H1 (cell line): ENCODE measurements at regions not wholly inside any gene's neighbourhood (a gene's known extent, or its start where the extent isn't known, plus 50 kb on each side); places are given as distances from the start of the nearest gene placed in this dataset.

Experiments
- CTCF ChIA-PET: fragments of 300-600 bp; sonication (Branson Sonifier 250); formaldehyde crosslinking; loops from one replicate; lab custom pipeline; 2021; ENCODE audit not compliant: partially characterized antibody; lab: Charles Lee
- POLR2A ChIA-PET: fragments of 300-600 bp; sonication (Branson Sonifier 250); formaldehyde crosslinking; loops from one replicate; lab custom pipeline; 2021; ENCODE audit warnings: inconsistent platforms; ENCODE audit not compliant: partially characterized antibody; lab: Charles Lee
- DNase-seq, 2 experiments: peaks; one replicate each; pipeline versions ENCODE4 v3.0.0 to v3.0.0-alpha.2; 2010 to 2022; ENCODE audit warnings: low spot score in 2 of 2, low read depth in 1 of 2, mixed read lengths in 1 of 2
- FAIRE-seq: peaks from 2 replicates; lab custom pipeline; 2011; peaks lifted over from hg19 to GRCh38; lab: Jason Lieb, UNC
- H2AFZ ChIP-seq: 2 replicates; pipeline ENCODE4 v1.8.1; 2012; ENCODE audit warnings: low read length, inconsistent platforms
- H2AK5ac ChIP-seq: 2 replicates; pipeline ENCODE4 v1.6.1; 2013; ENCODE audit warnings: low read depth, low read length
- H2BK120ac ChIP-seq: replicated peaks from 2 replicates; pipeline ENCODE3; 2013; ENCODE audit warnings: low read depth, low read length, inconsistent platforms
- H2BK12ac ChIP-seq: 2 replicates; pipeline ENCODE4 v1.6.1; 2013; ENCODE audit warnings: low read depth, low read length
- H2BK15ac ChIP-seq: 2 replicates; pipeline ENCODE4 v1.6.1; 2013; ENCODE audit warnings: low read length
- H2BK20ac ChIP-seq: 2 replicates; pipeline ENCODE4 v1.6.1; 2013; ENCODE audit warnings: low read length
- H2BK5ac ChIP-seq: 2 replicates; pipeline ENCODE4 v1.6.1; 2013; ENCODE audit warnings: low read depth, low read length
- H3K14ac ChIP-seq: 2 replicates; pipeline ENCODE4 v1.6.1; 2013; ENCODE audit warnings: inconsistent platforms; ENCODE audit not compliant: insufficient read length
- H3K18ac ChIP-seq: 2 replicates; pipeline ENCODE4 v1.6.1; 2013; ENCODE audit warnings: low read length; ENCODE audit errors: extremely low read depth
- H3K23ac ChIP-seq: 2 replicates; pipeline ENCODE4 v1.6.1; 2013; ENCODE audit warnings: inconsistent platforms; ENCODE audit not compliant: insufficient read length
- H3K23me2 ChIP-seq: 2 replicates; pipeline ENCODE4 v1.6.1; 2013; ENCODE audit warnings: low read depth, low read length
- H3K27ac ChIP-seq: 2 replicates; pipeline ENCODE4 v1.6.1; 2011; ENCODE audit warnings: low read depth, low read length, inconsistent platforms
- H3K27me3 ChIP-seq, 4 experiments: replicated peaks in 1 of 4; 1 replicate in 1 of 4; 2 replicates in 3 of 4; pipeline versions ENCODE4 v1.6.1 to v1.8.1; 2011 to 2013; ENCODE audit warnings: low read length in 3 of 4, mild to moderate bottlenecking in 3 of 4, inconsistent platforms in 2 of 4, mixed read lengths in 2 of 4, moderate library complexity in 1 of 4; ENCODE audit not compliant: control insufficient read depth in 3 of 4, insufficient read depth in 3 of 4; ENCODE audit errors: extremely low read depth in 1 of 4
- H3K36me3 ChIP-seq, 4 experiments: 2 replicates each; pipeline versions ENCODE4 v1.6.1 to v1.8.1; 2011 to 2013; ENCODE audit warnings: mild to moderate bottlenecking in 4 of 4, low read length in 3 of 4, moderate library complexity in 2 of 4, control low read depth in 1 of 4, inconsistent platforms in 1 of 4; ENCODE audit not compliant: insufficient read depth in 4 of 4, control insufficient read depth in 2 of 4
- H3K4ac ChIP-seq: replicated peaks from 2 replicates; pipeline ENCODE3; 2013; ENCODE audit warnings: low read length, low read depth, mixed read lengths, inconsistent platforms; ENCODE audit not compliant: insufficient read length
- H3K4me1 ChIP-seq, 4 experiments: replicated peaks in 1 of 4; 1 replicate in 1 of 4; 2 replicates in 3 of 4; pipeline versions ENCODE4 v1.6.1 to v1.8.1; 2011 to 2013; ENCODE audit warnings: low read length in 3 of 4, inconsistent platforms in 2 of 4, mixed read lengths in 1 of 4; ENCODE audit not compliant: insufficient read depth in 4 of 4, control insufficient read depth in 3 of 4
- H3K4me2 ChIP-seq, 2 experiments: 2 replicates each; pipeline versions ENCODE4 v1.6.1 to v1.8.1; 2011 to 2013; ENCODE audit warnings: low read depth in 2 of 2, low read length in 2 of 2, control low read depth in 1 of 2, inconsistent platforms in 1 of 2, mild to moderate bottlenecking in 1 of 2; ENCODE audit not compliant: insufficient read depth in 1 of 2
- H3K4me3 ChIP-seq, 4 experiments: fragments of 200-600, 300-600 bp in 1 of 4; sonication (generic), shearing (Covaris generic), sonication (Bioruptor Twin) in 1 of 4; 2 replicates each; pipeline versions ENCODE4 v1.5.1 to v1.8.1; 2011 to 2016; ENCODE audit warnings: low read length in 4 of 4, low read depth in 3 of 4, control low read depth in 2 of 4, inconsistent platforms in 2 of 4, mild to moderate bottlenecking in 2 of 4, mixed read lengths in 1 of 4, moderate library complexity in 1 of 4; ENCODE audit not compliant: insufficient read depth in 2 of 4; ENCODE audit errors: extremely low read depth in 1 of 4
- H3K56ac ChIP-seq: replicated peaks from 2 replicates; pipeline ENCODE3; 2013; ENCODE audit warnings: low read depth, mild to moderate bottlenecking, mixed read lengths, low read length, inconsistent platforms; ENCODE audit not compliant: insufficient read length
- H3K79me1 ChIP-seq: 2 replicates; pipeline ENCODE4 v1.6.1; 2013; ENCODE audit warnings: low read depth, low read length, control low read depth
- H3K79me2 ChIP-seq, 2 experiments: 2 replicates each; pipeline versions ENCODE4 v1.6.1 to v1.8.1; 2012 to 2013; ENCODE audit warnings: low read length in 2 of 2, mild to moderate bottlenecking in 2 of 2, inconsistent platforms in 1 of 2; ENCODE audit not compliant: insufficient read depth in 2 of 2, control insufficient read depth in 1 of 2
- H3K9ac ChIP-seq, 4 experiments: replicated peaks in 1 of 4; 1 replicate in 1 of 4; 2 replicates in 3 of 4; pipeline versions ENCODE4 v1.6.1 to v1.8.1; 2011 to 2013; ENCODE audit warnings: low read depth in 3 of 4, low read length in 3 of 4, control low read depth in 2 of 4, mild to moderate bottlenecking in 2 of 4, moderate library complexity in 2 of 4, inconsistent platforms in 1 of 4; ENCODE audit errors: extremely low read depth in 1 of 4
- H3K9me3 ChIP-seq, 2 experiments: 2 replicates each; pipeline versions ENCODE4 v1.6.1 to v1.8.1; 2012 to 2013; ENCODE audit warnings: mild to moderate bottlenecking in 2 of 2, moderate library complexity in 2 of 2, control low read depth in 1 of 2, inconsistent platforms in 1 of 2, low read depth in 1 of 2, low read length in 1 of 2, mixed read lengths in 1 of 2; ENCODE audit not compliant: insufficient read depth in 2 of 2
- H4K20me1 ChIP-seq, 2 experiments: replicated peaks in 1 of 2; 2 replicates each; pipeline versions ENCODE3 to v1.8.1; 2011 to 2013; ENCODE audit warnings: inconsistent platforms in 2 of 2, low read length in 2 of 2, mild to moderate bottlenecking in 1 of 2; ENCODE audit not compliant: insufficient read depth in 2 of 2, control insufficient read depth in 1 of 2
- H4K5ac ChIP-seq: 2 replicates; pipeline ENCODE4 v1.6.1; 2013; ENCODE audit warnings: low read length, low read depth, mixed read lengths, inconsistent platforms; ENCODE audit not compliant: insufficient read length
- H4K8ac ChIP-seq: 2 replicates; pipeline ENCODE4 v1.8.0; 2013; ENCODE audit warnings: mild to moderate bottlenecking, moderate library complexity, low read length, inconsistent platforms; ENCODE audit not compliant: insufficient read depth; ENCODE audit errors: extremely low read depth
- H4K91ac ChIP-seq: replicated peaks from 2 replicates; pipeline ENCODE3; 2013; ENCODE audit warnings: low read length, mixed read lengths, inconsistent platforms; ENCODE audit not compliant: insufficient read length
- ATF2 ChIP-seq: IDR thresholded peaks from 2 replicates; pipeline ENCODE4 v1.6.1; 2012; ENCODE audit warnings: low read length, inconsistent platforms
- GABPA ChIP-seq: IDR thresholded peaks from 2 replicates; pipeline ENCODE4 v1.6.1; 2011; ENCODE audit warnings: mild to moderate bottlenecking, low read length, moderate library complexity, borderline replicate concordance; ENCODE audit not compliant: insufficient read depth
- MAFK ChIP-seq: IDR thresholded peaks from 2 replicates; pipeline ENCODE4 v1.6.1; 2012; ENCODE audit warnings: low read depth, mild to moderate bottlenecking, improper control_type of control experiment, low read length
- PHF8 ChIP-seq: fragments of 200-600 bp; sonication (generic); conservative IDR thresholded peaks from 2 replicates; pipeline ENCODE4 v1.7.1; 2012; ENCODE audit warnings: low read depth, mild to moderate bottlenecking, inconsistent platforms, low read length, moderate library complexity
- RXRA ChIP-seq: IDR thresholded peaks from 2 replicates; pipeline ENCODE4 v1.6.1; 2011; ENCODE audit warnings: low read depth, mild to moderate bottlenecking, low read length, moderate library complexity; ENCODE audit not compliant: insufficient read depth
- TCF12 ChIP-seq: IDR thresholded peaks from 2 replicates; pipeline ENCODE4 v1.6.1; 2011; ENCODE audit warnings: low read depth, mild to moderate bottlenecking, low read length
- WGBS, 2 experiments: shearing (Covaris generic) in 1 of 2; methylation state at CpG; one replicate each; pipeline versions ENCODE4 v1.1.6 to v1.1.7; 2013 to 2015; ENCODE audit warnings: low lambda C conversion rate in 2 of 2, mixed read lengths in 2 of 2, inconsistent platforms in 1 of 2, low coverage in 1 of 2, missing lambda C conversion rate in 1 of 2; ENCODE audit not compliant: insufficient replicate concordance in 2 of 2, insufficient coverage in 1 of 2, insufficient read length in 1 of 2; ENCODE audit errors: extremely low coverage in 1 of 2, missing lambda C conversion rate in 1 of 2; 5-methylcytosine and 5-hydroxymethylcytosine counted together

DNA sequence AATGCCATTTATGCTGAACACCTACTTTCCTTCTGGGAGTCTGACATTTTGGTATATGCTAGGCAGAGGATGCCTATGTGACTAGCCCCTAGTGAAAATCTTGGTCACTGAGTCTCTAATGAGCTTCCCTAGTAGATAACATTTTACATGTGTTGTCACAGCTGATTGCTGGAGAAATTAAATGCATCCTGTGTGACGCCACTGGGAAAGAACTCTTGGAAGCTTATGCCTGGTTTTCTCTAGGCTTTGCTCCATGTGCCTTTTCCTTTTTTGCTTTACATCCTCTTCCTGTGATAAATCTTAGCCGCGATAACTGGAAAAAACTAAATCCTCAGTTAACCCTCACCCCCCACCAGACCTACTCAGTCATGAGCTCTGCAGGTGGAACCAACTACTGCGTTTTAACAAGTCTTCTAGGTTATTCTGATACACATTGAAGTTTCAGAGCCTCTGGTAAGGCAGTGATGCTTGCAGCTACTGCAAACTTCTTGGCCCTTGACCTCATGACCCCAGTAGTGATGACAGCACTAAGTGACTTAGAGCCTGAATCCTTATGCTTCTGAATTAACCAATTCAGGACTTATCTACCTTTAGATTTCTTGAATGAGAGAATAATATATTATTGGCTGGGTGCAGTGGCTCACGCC lies 292.4 kb upstream of the SOX14 start:
- H3K23ac ChIP-seq = no peak overlapping the region
- no peak overlapping the region for H3K18ac ChIP-seq
- H4K8ac ChIP-seq = no peak overlapping the region
- H2BK120ac ChIP-seq = no peak overlapping the region
- H2BK15ac ChIP-seq = no peak overlapping the region
- POLR2A ChIA-PET = no interaction called here
- H2BK20ac ChIP-seq = no peak overlapping the region
- no peak overlapping the region for H2AK5ac ChIP-seq
- no peak overlapping the region for H2AFZ ChIP-seq
- no peak overlapping the region for H3K4me3 ChIP-seq
- no peak overlapping the region for H3K27ac ChIP-seq
- no peak overlapping the region for H4K5ac ChIP-seq
- 92% methylated on average over 5 of the region's 5 CpGs; no CpG with 5 or more reads in 1 of the 2 experiments for WGBS, 2 experiments
- peaks cover 0 to 3% (median 0%) of the 10 kb centered on the region in 4 experiments; a peak in 1 of 7 replicates for H3K4me1 ChIP-seq
- H3K79me1 ChIP-seq = no peaks in the 10 kb centered on the region
- FAIRE-seq (no peak), DNase-seq (no peak)
- H4K20me1 ChIP-seq = no peaks in the 10 kb centered on the region
- no peaks in the 10 kb centered on the region for H3K23me2 ChIP-seq
- no peaks in the 10 kb centered on the region for H3K36me3 ChIP-seq
- H3K27me3 ChIP-seq = no peaks in the 10 kb centered on the region; a peak in 1 of 7 replicates
- H3K9me3 ChIP-seq = no peaks in the 10 kb centered on the region
- H3K4me2 ChIP-seq = no peak overlapping the region
- H2BK5ac ChIP-seq = no peak overlapping the region
- no peak overlapping the region for H3K14ac ChIP-seq
- H3K4ac ChIP-seq = no peak overlapping the region
- H3K56ac ChIP-seq = no peak overlapping the region
- CTCF ChIA-PET = interaction anchor here (0.8 to 1.5 kb wide), 2 partner anchors 436 to 500 kb away, joined by 3 to 4 read pairs; no protein-coding TSS in a partner anchor
- no peak overlapping the region for H4K91ac ChIP-seq
- H3K9ac ChIP-seq = no peak overlapping the region
- H3K79me2 ChIP-seq = no peaks in the 10 kb centered on the region
- TF ChIP-seq TCF12 = no peak
- no peak for TF ChIP-seq GABPA
- no peak for TF ChIP-seq MAFK
- no peak for TF ChIP-seq PHF8
- no peak for TF ChIP-seq ATF2
- no peak for TF ChIP-seq RXRA
- TF ChIP-seq, all 59 proteins: peak for 0
- H2BK12ac ChIP-seq = no peak overlapping the region
